ENCODE measurements at regions not wholly inside any gene's neighbourhood (a gene's known extent, or its start where the extent isn't known, plus 50 kb on each side); places are given as distances from the start of the nearest gene placed in this dataset.

- DNase-seq, result no peak
Observed at GRCh38 chr6:14783594-14783993, 462.3 kb upstream of the JARID2 start.

DNA sequence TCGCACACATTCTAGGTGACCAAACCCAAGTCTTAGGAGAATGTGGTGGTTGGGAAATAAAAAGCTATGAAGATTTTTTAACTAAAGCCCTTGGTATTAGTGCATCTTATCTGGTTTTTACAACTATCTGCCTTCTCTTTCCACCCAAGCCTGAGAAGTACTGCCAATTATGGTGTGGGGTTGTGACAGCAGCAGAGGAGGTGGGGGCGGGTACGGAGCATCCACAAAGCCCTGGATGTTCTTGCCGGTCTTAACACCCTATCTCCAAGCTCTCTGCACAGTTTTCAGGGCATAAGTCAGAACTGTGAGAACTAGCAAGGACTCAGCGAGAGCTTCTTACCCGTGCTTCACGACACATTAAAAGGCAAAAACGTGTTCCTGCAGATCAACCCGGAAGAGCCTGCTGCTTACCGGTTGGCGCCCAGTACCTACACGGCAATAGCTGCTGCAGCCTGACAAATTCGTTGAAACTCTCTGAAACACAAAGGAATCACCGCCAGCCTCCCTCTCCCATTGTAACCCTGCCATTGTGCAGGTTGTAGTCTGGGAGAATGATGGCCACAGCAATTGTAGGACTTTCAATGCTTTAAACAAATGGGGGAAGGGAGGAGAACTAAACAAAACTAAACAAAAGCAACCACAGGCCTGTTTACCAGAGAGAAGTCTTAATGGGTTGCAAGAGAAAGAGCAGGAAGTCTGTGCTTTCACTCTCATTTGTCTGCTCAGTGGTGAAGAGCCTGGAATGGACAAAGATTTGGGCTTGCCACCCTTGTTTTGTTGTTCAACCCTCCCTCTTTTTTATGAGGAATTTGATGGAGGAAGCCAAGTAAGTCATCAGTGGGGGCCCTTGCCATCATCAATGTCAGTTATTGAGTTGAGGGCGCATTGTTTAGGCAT, 461.0 kb upstream of the JARID2 start:
- DNase-seq, result no peak

DNA sequence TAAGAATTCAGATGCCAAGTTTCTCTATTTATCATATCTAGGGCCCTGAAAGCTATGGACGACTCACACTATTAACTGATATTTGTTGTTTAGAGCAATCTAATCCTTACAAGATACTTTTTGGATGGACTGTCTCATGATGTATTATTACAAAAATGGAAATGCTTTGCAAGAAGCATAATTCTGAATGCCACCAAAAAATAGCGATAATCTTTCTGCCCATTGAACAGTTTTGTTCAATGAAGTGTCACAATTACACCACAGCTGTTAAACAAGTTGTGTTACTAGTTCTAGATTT, 460.4 kb upstream of the JARID2 start:
- DNase-seq, result peak; percentile 70 to 82

DNA sequence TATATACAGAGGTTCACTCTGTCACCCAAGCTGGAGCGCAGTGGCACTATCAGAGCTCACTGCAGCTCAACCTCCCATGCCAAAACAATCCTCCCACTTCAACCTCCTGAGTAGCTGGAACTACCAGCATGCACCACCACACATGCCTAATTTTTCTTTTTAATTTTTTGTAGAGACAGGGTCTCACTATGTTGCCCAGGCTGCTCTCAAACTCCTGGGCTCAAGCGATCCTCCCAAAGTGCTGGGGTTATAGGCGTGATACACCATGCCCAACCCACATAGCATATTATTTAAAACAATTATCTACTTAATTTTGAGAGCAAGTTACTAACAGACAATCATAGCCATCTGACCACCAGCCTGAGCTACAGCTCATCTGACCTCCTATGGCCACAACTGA, 459.9 kb upstream of the JARID2 start:
- DNase-seq, result no peak

DNA sequence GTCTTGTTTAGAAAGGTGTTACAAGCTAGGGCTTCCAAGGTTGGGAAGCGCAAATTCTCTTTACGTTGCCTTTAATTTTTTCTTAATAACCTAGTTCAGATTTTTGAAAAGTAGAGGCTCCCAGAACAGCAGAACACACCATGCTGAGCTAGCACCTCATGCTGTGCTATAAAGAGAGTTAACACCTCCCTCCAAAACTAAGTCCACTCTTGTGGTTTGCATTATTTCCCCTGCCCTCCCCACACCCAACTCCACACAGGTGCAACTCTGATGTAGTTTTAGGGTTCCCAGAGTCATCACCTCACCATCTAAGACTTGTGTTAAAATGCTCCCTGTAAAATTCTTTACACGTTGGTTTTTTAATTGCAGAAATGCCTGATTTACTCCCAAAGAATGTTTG, 459.4 kb upstream of the JARID2 start:
- DNase-seq, result no peak

DNA sequence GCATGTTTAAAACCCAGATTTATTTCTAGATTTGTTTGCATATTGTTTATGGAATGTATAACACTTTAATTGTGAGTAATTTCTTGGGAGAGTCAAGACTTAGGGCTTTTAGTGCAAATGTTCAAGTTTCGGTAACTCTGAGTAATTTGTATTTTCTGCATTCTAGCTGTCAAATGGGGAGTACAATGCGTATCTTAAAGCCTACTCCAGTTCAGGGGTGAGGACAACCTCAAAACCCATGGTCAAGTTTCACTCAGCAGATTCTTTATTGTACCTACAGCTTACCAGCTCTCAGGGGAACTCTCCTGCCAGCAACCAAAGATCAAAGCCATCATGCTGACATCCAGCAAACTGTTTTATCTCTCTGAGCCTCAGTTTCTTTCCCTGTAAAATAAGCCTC, 458.6 kb upstream of the JARID2 start:
- no peak for DNase-seq

DNA sequence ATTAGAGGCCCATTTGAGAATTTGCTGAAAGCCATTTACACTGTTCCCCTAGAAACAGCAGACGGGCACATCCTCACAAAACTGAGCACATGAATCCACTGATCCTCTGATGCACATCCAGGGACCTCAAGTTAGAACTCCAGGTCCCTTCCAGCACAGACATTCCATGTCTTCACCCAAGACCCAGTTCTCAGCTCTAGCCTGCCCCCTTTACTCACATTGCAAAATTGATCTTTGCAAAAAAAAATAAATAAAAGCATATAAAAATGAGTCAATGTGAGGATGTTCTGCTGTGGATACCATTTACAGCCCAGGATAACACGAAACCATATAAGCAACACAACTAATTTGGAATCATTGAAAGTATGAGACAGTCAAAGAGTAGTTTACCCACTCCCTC, 458.2 kb upstream of the JARID2 start:
- DNase-seq, result no peak

DNA sequence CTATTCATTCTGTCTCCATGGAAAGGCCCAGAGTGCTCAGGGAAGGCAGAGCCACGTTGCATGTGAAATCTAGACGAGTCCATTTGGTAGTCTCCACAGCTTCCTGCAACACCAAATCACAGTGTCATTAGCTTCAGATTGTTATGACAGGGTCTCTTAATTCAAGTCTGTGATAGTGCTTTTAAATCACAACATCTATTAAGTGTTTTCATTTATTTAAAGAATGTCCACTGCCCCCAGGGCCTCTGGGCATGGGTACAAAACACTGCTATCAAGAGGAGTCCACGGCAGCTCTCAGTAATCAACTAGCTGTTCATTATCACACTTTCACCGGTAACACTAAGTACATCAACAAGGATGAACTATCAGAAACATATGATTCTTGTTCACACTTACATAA, 455.9 kb upstream of the JARID2 start:
- DNase-seq, result peak; percentile 86

DNA sequence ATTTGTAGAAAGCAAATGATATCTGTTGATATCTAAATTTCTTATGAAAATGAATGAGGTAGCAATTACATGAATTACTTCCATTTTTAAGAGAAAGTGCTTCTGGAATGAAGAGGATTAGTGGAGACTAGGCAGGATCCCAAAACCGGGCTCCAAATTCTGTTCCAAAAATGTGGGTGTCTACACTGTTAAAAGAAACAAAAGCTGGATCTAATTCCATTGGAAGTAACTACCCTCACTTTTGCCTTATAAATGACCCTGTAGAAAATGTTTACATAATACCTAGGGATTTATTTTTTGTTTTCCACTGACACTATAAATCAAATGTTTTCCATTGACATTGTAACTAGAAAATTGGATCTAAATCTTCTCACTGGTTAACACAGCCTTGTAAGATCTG, 454.9 kb upstream of the JARID2 start:
- no peak for DNase-seq

DNA sequence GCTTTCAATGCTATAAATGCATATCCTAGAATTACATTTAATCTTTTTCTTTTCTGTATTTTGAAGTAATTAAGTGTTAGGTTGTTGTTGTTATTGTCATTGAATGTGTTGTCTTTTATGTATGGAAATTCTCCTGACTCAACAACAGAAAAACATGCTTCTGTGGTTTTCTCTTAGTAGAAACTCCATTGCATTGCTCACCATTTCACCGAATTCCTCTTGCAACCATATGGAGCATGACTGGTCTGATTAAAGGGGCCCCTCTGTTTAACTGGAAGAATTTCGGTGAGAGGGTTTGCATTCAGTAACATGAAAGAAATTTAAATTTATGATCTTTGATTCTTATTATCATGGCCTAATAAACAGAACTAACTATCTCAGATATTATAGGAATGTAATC, 454.3 kb upstream of the JARID2 start:
- no peak for DNase-seq

DNA sequence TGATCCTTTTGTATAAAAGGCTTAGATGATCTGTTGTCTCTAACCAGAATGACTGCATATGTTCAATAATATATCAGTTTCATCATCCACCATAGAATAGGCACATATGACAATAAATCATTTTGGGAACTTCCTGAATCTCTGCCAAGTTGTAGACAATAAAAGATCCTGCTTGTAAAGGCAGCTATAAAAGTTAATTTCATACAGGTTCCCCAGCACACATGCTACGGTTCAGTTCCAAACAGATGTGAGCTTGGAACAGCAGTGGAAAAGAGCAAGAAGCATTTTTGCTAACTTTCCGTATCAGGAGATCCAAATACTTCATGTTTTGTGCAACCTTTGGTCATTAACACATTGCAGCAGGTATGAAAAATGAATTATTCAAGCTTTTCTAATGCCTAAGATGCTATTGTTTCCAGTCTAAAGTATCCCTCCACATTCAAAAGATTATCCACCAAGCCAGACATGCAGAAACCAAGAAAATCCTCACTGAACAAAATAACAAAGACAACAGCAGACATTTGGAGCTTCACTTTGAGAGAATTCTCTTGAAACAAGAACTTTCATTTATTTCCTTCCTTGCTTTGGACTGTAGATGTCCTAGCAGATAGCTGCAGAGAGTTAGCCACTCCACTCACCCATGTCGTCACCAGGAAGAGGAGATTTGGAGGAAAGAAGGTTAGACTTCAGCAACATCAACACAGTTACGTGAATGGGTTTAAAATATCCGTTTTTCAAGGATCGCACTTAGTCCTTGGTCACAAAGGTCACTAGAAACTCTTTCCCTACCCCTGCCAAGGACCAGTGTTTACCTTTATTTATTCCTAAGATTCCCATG, 453.5 kb upstream of the JARID2 start:
- no peak for DNase-seq

GRCh38 chr6:14795451-14795850, 450.4 kb upstream of the JARID2 start:
- DNase-seq, result no peak

DNA sequence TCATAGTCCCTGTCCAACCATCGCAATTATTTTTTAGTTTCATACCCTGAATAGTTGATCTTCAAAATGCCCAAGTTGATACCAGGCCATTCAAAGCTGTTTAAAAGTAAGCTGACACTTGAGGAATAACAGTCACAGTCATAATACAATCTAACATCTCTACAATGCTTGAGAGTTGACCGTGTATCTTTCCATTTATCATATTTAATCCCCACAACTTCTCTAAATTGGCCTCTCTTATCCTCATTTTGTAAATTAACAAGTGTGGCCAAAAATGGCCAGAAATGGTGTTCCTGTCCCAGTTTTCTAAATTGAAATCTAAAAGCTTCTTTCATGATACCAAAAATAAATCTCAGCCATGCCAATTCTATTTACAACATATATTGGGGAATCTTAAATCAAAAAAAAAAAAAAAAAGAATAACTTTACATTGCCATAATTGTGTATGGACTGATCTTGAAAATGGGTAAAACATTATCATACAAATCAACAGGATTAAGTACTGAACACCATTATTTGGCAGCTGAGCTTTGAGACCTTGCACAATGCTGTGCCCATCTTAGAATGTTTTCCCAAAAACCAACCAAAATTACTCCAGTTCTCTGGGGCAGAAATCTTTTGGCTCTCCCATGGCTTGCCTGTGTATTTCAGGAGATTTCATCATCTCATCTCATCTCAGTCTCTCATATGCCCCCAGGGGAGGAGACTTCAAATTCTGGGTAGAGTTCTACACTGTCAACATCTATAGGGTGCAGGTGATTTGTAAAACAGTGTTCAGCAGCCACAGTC, 448.7 kb upstream of the JARID2 start:
- DNase-seq, result no peak

DNA sequence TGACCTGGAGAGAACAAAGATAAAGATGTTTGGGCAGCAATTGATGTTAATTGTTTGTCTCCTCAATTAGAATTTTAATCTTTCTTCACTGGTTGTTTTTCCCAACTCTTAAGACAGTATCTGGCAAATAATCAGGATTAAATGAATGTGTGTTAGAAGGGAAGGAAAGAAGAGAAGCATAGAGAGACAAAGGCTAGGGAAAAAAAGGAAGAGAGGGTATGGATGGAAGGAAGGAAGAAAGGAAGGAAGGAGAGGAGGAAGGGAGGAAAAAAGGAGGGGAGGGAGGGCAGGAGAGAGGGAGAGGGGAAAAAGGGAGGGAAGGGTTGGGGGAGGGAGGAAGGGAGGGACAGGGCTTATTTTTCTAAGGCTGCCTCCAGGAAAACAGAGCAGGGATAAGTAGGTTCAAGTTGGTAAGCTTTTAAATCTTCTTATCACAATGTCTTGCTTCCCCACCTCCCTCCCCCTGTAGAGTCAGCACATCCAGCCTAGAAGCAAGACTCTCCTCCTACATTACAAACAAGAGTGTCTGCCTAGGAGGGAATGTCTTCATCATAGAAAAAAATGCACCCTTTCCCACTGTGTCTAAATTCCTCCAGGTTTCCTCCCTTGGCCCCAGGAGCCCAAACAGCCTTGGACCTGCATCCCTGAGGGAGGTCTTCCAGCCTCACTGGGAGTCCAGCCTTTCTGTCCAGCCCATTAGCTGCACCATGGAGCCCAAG, 447.8 kb upstream of the JARID2 start:
- DNase-seq, result no peak

- DNase-seq, result no peak
Observed at GRCh38 chr6:14798594-14798982, 447.3 kb upstream of the JARID2 start.

DNA sequence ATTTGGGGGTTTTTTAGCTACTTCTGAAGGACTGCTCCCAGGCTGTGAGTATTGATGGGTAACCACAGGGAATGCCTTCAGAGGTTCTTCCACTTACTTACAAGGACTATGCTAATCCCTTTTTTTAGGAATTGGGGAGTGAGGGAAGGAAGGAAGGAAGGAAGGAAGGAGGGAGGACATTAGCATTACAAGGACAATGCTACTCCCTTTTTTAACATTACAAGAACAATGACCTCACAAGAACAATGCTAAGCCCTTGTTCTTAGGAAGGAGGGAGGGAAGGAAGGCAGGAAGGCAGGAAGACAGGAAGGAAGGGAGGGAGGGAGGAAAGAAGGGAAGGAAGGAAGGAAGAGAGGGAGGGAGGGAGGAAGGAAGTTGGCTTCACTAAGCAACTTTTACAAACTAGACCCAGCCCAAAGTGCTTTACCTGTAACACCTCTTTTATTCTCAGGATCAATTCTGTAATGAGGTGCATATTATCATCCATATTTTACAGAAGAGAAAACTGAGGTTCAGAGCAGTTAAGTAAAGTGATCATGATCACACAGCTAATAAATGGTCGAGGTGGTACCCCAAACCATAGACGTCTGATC, 446.8 kb upstream of the JARID2 start:
- no peak for DNase-seq

- peak; percentile 81 to 85 for DNase-seq
Observed at GRCh38 chr6:14799928-14800327, 445.9 kb upstream of the JARID2 start.

- no peak for DNase-seq
Observed at GRCh38 chr6:14802514-14803160, 443.2 kb upstream of the JARID2 start.

DNA sequence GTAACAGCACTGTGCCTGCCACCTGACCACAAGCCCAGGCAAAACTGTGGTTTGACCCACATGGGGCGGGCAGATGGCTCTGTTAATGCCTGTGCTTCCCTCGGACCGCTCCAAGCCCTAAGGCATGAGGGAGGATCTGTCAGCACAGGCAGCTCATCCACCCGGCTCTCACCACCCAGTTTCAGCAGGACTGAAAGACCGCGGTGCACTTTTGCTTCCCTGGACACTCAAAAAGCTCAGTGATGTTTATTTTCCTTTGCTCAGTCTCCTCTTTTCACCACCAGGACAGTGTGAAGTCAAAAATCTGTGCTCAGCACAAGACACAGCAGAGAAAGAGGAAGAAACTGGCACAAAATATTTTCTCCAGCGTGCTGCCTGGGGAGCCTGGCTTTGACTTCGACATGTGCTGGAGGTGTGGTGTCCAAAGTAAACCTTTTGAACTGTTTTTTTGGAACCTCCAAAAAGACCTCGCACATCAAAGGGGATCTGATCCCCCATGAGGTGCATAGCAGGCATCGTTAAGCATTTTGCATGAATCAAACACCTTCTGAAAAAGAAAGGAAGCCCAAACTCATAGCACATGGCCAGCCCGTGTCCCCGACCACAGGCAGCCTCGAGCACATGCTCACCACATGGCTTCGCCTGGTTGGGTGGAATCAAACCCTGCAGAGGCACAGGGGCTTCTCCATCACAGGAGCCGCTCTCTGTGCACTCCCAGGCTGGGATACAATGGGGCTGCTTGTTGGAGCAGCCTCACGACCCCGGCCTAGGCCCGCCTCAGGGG, 441.7 kb upstream of the JARID2 start:
- no peak for DNase-seq

- DNase-seq, result peak; percentile 67 to 70
Observed at GRCh38 chr6:14804785-14805210, 441.1 kb upstream of the JARID2 start.

Data from right lung (tissue), 2 donors.